WI38 (cell line): ENCODE measurements at regions not wholly inside any gene's neighbourhood (a gene's known extent, or its start where the extent isn't known, plus 50 kb on each side); places are given as distances from the start of the nearest gene placed in this dataset.

Experiments
- H3K4me3 ChIP-seq: 2 replicates; pipeline ENCODE4 v1.5.1; 2011; ENCODE audit warnings: low read depth, mild to moderate bottlenecking, control low read depth, low read length
- TF ChIP-seq, protein P1 (sequence below): IDR thresholded peaks from 2 replicates; pipeline ENCODE4 v1.5.1; 2012; ENCODE audit warnings: low read depth, mild to moderate bottlenecking, control low read depth, low read length

DNA sequence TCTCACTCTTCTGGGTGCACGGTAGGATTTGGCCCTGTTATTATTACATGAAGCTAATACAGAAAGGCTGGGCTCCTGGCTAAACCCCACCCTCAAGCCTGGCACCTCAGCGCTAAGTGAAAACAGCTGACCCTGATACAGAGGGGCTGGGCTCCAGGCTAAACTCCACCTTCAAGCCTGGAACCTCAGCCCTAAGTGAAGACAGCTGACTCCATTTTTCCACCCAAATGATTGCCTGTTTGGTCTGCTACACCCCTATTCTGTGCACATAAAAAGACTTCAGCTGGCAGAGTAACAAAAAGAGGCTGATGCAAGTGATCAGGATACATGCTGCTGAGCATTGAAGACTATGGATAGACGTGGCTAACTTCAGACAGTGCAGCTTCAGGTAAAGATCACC lies 148.4 kb upstream of the CLINT1 start:
- TF ChIP-seq, protein P1, sequence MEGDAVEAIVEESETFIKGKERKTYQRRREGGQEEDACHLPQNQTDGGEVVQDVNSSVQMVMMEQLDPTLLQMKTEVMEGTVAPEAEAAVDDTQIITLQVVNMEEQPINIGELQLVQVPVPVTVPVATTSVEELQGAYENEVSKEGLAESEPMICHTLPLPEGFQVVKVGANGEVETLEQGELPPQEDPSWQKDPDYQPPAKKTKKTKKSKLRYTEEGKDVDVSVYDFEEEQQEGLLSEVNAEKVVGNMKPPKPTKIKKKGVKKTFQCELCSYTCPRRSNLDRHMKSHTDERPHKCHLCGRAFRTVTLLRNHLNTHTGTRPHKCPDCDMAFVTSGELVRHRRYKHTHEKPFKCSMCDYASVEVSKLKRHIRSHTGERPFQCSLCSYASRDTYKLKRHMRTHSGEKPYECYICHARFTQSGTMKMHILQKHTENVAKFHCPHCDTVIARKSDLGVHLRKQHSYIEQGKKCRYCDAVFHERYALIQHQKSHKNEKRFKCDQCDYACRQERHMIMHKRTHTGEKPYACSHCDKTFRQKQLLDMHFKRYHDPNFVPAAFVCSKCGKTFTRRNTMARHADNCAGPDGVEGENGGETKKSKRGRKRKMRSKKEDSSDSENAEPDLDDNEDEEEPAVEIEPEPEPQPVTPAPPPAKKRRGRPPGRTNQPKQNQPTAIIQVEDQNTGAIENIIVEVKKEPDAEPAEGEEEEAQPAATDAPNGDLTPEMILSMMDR, result no peak
- no peak overlapping the region for H3K4me3 ChIP-seq

DNA sequence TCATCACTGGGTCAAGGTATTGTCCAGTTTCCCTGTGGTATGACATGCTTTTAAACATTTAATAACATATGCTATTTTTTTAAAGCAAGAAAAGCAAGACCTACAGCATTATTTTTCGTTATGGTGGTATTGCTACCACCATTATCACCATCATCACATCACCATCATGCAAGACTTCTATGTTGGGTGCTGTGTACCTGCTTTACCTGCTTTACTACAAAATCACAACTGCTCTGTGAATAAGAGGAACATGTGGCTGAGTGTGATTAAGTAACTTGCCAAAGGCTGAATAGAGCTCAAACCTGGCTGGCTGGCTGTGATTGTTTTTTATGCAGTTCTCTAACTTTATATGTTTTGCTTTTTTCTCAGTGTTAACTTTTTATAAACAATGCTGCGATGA lies 140.8 kb upstream of the CLINT1 start:
- no peak overlapping the region for H3K4me3 ChIP-seq
- TF ChIP-seq, protein P1, result no peak

DNA sequence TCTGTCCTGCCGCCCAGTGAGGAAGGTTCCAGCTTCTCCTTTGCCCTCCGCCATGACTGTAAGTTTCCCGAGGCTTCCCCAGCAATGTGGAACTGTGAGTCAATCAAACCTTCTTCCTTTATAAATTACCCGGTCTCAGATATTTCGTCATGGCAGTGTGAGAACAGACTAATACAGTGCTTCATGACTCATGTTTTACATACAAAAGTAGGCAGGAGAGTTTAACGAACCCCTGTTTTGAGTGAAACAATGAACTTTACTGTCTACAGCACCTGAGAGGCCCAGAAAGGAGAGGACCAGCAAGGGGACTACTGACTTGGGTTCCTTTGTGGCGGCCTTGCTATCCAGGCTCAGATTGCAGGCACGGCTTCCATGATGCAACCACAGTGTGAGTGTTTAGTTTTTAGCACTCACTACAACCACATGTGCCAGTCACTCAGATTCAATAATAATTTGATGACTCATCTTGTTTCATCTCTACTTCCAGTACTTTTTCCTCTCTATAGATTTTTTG lies 139.1 kb upstream of the CLINT1 start:
- TF ChIP-seq, protein P1, result no peak
- H3K4me3 ChIP-seq, result no peak overlapping the region

DNA sequence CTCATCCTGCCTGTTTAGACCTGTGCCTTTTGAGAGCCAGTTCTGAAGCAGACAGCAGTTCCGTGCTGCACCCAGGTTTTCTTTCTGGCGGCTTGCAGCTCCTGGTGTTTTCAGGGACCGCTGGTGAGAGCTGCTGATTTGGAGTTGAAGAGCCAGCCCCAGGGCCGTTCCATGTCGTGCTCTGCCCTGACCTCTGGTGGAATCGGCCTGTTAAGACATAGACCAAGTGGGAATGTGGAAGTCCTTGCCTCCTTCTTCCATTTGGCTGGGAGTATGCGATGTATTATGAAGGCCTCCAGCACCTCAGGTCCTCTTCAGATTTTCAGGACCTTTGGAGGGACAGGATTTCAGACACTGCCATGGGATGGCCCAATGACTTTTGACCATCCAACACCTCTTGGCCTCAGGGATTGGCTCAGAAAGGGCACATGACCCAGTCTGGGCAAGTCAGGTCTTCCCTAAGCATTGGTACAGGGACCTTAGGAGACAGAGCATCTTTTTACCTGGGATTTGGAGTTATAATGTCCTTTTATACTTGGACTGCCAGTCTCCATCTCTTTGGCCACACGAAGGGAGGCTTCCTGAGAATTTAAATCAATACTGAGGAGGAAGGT lies 136.1 kb upstream of the CLINT1 start:
- no peak overlapping the region for H3K4me3 ChIP-seq
- TF ChIP-seq, protein P1, result peak; percentile 68

DNA sequence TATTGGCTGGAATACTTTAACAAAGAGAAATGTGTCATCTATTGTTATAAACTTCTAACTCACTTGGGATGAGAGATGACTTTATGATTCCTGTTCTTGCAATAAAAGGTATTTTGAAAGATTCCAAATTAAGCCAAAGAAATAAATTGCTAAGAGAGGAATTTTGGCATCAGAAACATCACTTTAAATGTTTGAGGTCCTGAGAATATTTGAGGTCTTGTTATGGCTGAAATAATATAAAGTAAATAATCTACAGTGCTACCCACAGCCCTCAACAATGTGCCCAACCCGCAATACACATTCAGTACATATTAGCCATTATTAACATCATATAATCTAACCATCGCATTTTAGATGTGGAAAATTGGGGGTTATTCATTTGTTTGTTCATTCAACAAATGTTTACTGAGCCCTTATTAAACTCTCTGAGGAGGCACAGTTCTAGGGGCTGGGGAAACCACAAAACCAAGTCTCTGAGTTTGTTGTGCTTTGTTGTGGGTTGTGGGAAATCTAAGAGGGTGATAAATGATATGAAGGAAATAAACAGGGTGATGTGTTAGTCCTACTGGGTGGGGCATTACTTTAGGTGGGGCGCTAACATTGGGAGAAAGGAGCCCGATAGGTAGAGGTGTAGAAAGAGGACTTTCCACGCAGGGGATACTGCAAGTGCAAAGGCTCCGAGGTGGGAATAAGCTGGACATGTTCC lies 135.2 kb upstream of the CLINT1 start:
- TF ChIP-seq, protein P1, result no peak
- no peak overlapping the region for H3K4me3 ChIP-seq

DNA sequence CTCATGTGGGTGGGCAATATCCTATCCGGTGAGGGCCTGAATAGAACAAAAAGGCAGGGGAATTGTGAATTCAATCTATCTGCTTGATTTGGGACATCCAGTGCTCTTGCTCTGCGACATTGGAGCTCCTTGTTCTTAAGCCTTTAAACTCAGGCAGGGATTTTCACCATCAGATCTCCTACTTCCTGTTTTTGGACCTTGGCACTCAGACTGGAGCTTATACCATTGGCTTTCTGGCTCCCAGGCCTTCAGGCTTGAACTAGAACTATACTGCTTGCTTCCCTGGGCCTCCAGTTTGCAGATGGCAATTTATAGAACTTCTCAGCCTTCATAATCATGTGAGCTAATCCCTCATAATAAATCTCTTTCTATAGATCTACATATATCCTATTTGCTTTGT lies 134.3 kb upstream of the CLINT1 start:
- no peak overlapping the region for H3K4me3 ChIP-seq
- TF ChIP-seq, protein P1, result no peak

DNA sequence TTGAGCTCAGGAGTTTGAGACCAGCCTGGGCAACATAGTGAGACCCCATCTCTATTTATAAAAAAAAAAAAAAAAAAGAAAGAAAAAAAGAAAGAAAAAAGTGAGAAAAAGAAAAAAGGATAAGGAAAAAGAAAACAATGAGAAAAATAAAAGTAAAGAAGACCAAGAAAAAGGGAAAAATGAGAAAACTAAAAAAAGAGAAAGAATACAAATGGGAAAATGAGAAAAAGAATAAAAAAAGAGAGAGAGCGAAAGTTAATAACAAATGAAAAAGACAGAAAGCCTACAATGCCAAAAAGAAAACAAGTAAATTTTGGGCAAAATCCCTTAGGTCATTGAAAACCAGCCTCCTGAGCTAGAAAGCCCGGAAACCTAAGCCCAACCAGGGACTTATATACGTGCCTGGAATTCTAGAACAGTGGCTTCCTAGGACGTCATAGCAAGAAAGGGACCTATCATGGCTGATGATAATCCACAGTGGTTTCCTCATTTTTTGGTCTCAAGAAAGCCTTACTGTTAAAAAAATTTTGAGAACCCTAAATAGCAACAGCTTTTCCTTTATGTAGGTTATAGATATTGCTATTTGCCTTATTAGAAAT lies 131.7 kb upstream of the CLINT1 start:
- H3K4me3 ChIP-seq, result no peak overlapping the region
- TF ChIP-seq, protein P1, result no peak
